Limb (tissue), 2 donors: ENCODE measurements at regions not wholly inside any gene's neighbourhood (a gene's known extent, or its start where the extent isn't known, plus 50 kb on each side); places are given as distances from the start of the nearest gene placed in this dataset.
"Not testable (repeated sequence)": the region's sequence is repeated elsewhere in the genome, so short reads cannot be mapped to it uniquely, and the experiment has no call there.

Experiments used
- DNase-seq, 2 donors: peaks; one replicate each; pipeline ENCODE4 v3.0.0-alpha.2; 2016; ENCODE audit errors: extremely low spot score in 2 of 2

DNA sequence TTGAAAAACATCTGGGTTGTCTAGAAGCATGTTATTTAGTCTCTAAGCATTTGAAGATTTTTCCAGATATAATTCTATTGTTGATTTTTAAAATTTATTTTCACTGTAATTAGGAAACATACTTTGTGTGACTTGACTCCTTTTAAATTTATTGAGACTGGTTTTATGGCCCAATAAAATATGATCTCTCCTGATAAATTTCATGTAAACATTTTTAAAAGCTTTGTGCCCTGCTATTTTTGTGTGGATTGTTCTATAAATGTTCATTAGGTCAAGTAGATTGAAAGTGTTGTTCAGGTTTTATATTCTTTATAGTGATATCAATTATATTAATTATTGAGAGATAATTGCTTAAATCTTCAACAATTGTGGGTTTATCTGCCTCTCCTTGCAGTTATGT, 105.4 kb downstream of the RFX6 start:
- no peak for DNase-seq

DNA sequence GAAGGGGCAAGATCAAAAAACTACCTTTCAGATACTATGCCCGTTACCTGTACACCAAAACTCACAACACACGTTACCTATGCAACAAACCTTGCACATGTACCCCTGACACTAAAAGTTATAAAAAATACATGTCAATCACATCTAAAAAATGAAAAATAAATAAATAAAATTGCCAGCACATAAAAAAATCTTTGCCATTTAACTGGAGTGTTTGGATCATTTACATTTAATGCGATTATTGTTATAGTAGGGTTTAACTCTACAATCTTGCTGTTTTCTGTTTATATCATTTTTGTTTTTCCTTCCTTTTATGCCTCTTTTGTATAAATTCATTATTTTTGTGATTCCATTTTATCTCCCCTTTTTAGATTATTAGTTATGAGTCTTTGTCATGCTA, 106.3 kb downstream of the RFX6 start:
- DNase-seq, result no peak

DNA sequence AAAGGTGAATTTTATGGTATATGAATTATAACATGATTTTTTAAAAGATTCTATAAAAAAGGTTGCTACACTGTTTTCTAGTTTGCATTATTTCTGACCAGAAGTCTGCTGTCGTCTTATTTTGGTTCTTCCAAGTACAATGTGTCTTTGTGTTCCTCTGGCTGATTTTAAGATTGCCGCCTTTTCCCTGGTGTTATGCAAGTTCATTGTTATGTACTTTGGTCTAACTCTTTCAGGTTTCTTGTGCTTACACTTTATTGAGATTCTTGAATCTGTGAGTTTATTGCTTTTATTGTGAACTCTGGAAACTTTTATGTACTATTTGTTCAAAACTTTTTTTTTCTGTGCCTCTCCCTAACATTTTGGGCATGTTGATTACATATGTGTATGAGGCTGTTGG, 109.8 kb downstream of the RFX6 start:
- DNase-seq, result no peak

DNA sequence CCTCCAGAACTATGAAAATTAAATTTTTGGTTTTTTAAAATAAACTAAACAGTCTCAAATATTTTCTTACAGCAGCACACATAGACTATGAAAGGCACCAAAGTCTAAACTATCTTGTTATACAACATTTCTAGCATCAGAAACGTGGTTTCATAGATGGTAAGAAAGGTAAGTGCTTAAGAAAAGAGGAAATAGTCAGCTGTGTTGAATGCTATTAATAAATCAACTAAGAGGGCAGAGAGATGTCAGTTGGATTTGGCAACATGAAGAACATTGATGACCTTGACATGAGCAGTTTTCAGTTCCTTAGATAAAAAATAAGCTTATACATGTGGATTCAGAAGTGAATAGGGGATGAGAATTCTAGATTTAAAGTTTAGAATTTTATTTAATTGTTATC, 113.6 kb downstream of the RFX6 start:
- DNase-seq, result no peak

DNA sequence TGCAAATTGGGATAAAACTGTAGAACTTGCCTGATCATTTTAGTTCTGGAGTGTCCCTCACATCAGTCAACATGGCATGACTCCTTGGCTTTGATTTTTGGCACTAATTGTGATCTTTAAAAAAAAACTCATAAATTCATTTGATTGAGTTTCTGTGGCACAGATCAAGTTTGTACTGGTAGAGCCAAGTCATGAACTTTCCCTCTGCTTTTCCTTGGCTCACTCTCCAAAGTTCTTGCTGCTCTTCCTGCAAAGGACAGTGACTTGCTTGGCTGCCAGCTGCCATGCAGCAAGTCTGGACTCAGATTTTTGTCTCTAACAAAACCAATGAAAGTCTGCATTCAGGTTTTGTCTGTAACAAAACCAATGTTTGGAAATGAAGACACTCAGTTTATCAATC, 115.5 kb downstream of the RFX6 start:
- DNase-seq, result no peak

GRCh38 chr6:116994447-116994846, 117.4 kb downstream of the RFX6 start:
- DNase-seq, result no peak

GRCh38 chr6:116996842-116997241, 119.8 kb downstream of the RFX6 start:
- DNase-seq, result no peak

GRCh38 chr6:116997496-116997895, 120.5 kb downstream of the RFX6 start:
- no peak for DNase-seq

DNA sequence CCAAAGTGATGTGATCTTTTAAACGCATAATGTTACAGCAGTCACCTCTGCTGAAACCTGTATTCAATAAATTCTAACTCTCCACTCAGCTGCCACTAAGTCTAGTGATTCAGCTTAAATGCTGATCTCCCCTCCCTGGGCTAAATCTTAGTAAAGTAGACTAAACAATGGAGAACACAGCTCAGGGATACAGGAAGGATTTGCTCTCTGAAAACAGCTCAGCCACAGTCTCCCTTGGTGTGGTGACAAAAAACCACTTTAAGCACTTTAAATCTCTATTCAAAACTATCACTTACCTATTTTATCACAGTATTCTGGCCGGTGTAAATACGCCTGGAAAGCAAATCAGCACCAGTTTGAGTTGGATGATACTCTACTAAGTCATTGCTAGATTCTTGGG, 130.6 kb downstream of the RFX6 start:
- DNase-seq, result no peak

DNA sequence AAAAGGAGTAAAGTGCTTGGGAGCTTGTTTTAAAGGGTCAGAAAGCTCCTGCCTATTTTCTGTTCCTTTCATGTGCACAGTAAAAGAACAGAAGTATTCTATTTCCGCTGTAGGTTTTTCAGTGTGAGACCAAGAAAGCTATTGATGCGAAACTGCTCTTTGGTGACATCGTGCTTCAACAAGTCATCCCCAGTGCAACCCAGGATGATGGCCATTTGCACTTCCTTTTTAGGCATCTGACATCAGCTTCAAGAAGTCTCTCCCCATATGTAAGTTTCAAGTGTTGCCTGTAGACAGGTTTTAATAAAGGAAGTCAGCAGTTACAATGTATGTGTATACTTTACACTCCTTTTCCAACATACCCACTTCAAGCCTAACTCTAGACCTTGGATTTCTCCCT, 131.6 kb downstream of the RFX6 start:
- DNase-seq, result no peak

DNA sequence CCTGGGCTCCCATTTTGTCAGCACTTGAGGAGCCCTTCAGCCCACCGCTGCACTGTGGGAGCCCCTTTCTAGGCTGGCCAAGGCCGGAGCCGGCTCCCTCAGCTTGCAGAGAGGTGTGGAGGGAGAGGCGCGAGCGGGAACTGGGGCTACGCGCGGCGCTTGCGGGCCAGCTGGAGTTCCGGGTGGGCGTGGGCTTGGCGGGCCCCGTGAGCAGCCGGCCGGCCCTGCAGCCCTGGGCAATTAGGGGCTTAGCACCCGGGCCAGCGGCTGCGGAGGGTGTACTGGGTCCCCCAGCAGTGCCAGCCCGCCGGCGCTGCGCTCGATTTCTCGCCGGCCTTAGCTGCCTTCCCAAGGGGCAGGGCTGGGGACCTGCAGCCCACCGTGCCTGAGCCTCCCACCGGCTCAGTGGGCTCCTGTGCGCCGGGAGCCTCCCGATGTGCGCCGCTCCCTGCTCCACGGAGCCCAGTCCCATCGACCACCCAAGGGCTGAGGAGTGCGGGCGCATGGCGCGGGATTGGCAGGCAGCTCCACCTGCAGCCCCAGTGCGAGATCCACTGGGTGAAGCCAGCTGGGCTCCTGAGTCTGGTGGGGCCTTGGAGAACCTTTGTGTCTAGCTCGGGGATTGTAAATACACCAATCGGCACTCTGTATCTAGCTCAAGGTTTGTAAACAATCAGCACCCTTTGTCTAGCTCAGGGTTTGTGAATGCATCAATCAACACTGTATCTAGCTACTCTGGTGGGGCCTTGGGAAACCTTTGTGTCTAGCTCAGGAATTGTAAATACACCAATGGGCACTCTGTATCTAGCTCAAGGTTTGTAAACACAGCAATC, 137.8 kb downstream of the RFX6 start:
- DNase-seq, result not testable (repeated sequence)

DNA sequence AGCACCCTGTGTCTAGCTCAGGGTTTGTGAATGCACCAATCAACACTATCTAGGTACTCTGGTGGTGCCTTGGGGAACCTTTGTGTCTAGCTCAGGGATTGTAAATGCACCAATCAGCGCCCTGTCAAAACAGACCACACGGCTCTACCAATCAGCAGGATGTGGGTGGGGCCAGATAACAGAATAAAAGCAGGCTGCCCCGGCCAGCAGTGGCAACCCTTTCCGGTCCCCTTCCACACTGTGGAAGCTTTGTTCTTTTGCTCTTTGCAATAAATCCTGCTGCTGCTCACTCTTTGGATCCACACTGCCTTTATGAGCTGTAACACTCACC, 138.4 kb downstream of the RFX6 start:
- not testable (repeated sequence) for DNase-seq

GRCh38 chr6:117018771-117019170, 141.7 kb downstream of the RFX6 start:
- no peak for DNase-seq

- no peak for DNase-seq
These were observed 145.7 kb downstream of the RFX6 start for GRCh38 chr6:117022774-117023173.

GRCh38 chr6:117025310-117025709, 148.3 kb downstream of the RFX6 start:
- no peak for DNase-seq

GRCh38 chr6:117028256-117028655, 151.2 kb downstream of the RFX6 start:
- no peak for DNase-seq

GRCh38 chr6:117034547-117034946, 157.5 kb downstream of the RFX6 start:
- DNase-seq, result no peak

DNA sequence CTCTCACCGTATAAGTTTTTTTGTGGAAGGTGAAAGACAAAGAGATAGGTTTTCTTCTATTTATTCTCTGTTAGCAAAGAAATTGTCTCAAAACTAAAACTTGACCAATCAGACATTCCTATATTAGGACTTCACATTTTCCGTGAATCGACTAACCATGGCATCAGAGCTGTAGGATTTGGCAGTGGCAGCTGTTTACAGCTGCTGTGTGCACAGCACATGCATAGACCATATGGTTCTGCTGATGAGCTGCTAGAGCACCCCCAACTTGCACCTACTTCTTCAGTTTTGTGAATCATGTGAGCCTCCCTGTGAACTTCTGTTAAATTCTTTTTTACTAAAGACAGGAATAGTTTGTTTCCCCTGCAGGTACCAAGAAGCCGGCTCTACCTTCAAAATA, 157.9 kb downstream of the RFX6 start:
- peak in 1 of 2 donors; percentile 45 for DNase-seq

DNA sequence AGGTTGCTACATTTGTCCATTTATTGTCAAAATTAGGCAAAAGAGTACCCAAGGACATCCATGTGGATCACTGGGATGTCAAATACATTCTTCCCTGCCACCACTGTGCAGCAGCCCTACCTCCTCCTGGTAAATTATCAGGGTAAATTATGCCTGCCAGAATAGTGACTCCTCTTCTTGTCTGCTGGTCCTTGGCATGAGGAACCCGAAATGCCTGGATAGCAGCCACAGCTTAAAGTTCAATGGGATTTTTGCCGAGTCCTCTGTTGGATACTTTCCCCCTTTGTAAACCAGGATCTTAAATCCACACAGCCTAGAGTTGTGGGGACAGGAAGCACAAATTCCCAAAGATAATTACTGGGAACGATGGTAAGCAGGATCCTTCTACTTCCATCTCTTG, 173.3 kb downstream of the RFX6 start:
- DNase-seq, result no peak

DNA sequence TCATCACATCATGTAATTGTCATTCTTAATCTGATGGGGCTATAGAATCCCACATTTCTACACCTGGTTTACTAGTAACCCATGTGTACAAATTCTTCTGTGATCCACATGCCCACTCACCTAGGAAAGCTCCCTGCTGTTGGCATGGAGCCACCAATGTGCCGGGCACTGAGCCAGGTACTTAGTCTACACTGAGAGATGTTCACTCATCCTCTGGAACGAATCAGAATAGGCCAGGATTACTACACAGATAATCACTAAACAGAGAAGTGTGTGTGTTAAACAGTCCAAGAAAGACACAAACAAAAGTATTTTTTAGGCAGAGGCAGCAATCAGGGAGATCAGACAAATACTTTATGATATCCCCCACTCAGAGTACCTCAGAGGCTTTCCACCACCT, 193.2 kb upstream of the VGLL2 start:
- DNase-seq, result no peak

GRCh38 chr6:117072781-117073180, 192.6 kb upstream of the VGLL2 start:
- DNase-seq, result no peak

- DNase-seq, result no peak
These were observed 190.7 kb upstream of the VGLL2 start for GRCh38 chr6:117074672-117075071.

DNA sequence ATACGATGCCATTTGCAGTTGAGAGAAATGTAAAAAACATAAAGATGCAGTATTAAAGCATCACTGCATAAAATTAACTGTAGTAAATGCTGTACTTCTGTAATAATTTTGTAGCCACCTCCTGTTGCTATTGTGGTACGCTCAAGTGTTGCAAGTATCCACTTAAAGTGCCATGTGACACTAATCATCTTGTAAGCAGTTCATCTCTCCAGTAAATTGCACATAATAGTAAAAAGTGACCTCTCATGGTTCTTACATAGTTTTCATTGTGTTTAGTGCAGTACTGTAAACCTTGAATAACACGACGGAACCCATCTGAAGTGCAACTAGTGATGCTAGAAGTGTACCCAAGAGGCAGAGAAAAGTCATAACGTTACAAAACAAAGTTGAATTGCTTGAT, 190.1 kb upstream of the VGLL2 start:
- no peak for DNase-seq

DNA sequence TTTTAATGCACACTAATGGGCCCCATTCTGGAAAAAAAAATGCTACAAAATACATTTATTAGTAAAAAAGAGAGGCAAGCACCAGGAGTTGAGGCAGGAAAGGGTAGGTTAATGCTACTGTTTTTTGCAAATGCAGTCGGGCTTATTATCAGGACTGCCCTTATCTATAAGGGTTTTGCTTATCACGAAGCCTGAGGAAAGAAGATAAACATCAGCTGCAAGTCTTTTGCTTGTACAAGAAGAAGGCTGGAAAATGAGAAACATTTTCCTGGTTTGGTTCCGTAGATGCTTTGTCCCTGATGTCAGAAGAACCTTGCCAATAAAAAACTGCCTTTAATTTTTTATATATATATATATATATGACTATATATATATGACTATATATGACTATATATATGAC, 189.3 kb upstream of the VGLL2 start:
- no peak for DNase-seq
